H1 (cell line): ENCODE measurements at regions not wholly inside any gene's neighbourhood (a gene's known extent, or its start where the extent isn't known, plus 50 kb on each side); places are given as distances from the start of the nearest gene placed in this dataset.

Experiments used
- CREB1 ChIP-seq: IDR thresholded peaks from 2 replicates; pipeline ENCODE4 v1.6.1; 2012; ENCODE audit warnings: inconsistent platforms
- HDAC6 ChIP-seq: IDR thresholded peaks from one replicate; pipeline ENCODE4 v1.7.1; 2012; ENCODE audit warnings: low read depth, mild to moderate bottlenecking, inconsistent platforms, low read length, moderate library complexity
- POLR2A ChIP-seq, 2 experiments: IDR thresholded peaks; 1 replicate in 1 of 2; 2 replicates in 1 of 2; pipeline ENCODE4 v1.6.1; 2011; ENCODE audit warnings: low read depth in 2 of 2, low read length in 2 of 2, mild to moderate bottlenecking in 2 of 2; ENCODE audit errors: control extremely low read depth in 1 of 2

DNA sequence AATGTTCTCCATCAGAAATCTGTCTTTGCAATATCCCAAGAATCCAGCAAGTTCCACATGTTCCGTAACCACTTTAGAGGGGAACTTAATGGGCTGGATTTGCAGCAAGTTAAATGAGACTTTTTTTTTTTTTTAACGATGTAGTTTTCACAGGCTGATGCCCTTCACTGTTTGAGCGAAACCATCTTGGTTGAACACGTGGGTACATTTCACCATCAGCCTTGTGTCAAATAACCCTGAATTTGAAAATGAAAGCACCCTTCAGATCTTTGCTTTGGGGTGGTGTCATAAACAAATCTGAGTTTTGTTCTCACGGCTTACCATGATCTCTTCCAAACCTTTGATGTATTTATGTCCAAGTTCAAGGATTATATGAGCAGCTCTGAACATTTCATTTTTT is 73.7 kb upstream of the EXOC2 start:
- TF ChIP-seq CREB1 = no peak
- no peak for TF ChIP-seq HDAC6
- TF ChIP-seq POLR2A (IDR thresholded peaks at IDR 0.05; ENCODE audit: control extremely low read depth in 1 of 2, low read depth in 2 of 2, low read length in 2 of 2) = no peak
